HUES48 (cell line): ENCODE measurements at regions not wholly inside any gene's neighbourhood (a gene's known extent, or its start where the extent isn't known, plus 50 kb on each side); places are given as distances from the start of the nearest gene placed in this dataset.
"Not testable (repeated sequence)": the region's sequence is repeated elsewhere in the genome, so short reads cannot be mapped to it uniquely, and the experiment has no call there.

Experiments
- H3K27ac ChIP-seq: one replicate; pipeline ENCODE4 v1.7.0; 2013; ENCODE audit warnings: low read depth, low read length, inconsistent platforms
- H3K27me3 ChIP-seq: 2 replicates; pipeline ENCODE4 v1.6.1; 2013; ENCODE audit warnings: mild to moderate bottlenecking, low read length; ENCODE audit not compliant: control insufficient read depth, insufficient read depth
- H3K36me3 ChIP-seq: 2 replicates; pipeline ENCODE4 v1.6.1; 2013; ENCODE audit warnings: low read length; ENCODE audit not compliant: control insufficient read depth, insufficient read depth
- H3K4me1 ChIP-seq: 2 replicates; pipeline ENCODE4 v1.6.1; 2013; ENCODE audit warnings: mild to moderate bottlenecking, low read length; ENCODE audit not compliant: control insufficient read depth, insufficient read depth
- H3K4me3 ChIP-seq: 2 replicates; pipeline ENCODE4 v1.5.1; 2013; ENCODE audit warnings: mild to moderate bottlenecking, low read depth, low read length
- H3K9ac ChIP-seq: 2 replicates; pipeline ENCODE4 v1.6.1; 2013; ENCODE audit warnings: mild to moderate bottlenecking, low read depth, low read length, moderate library complexity
- H3K9me3 ChIP-seq: 2 replicates; pipeline ENCODE4 v1.6.1; 2013; ENCODE audit warnings: low read length; ENCODE audit not compliant: control insufficient read depth, insufficient read depth

DNA sequence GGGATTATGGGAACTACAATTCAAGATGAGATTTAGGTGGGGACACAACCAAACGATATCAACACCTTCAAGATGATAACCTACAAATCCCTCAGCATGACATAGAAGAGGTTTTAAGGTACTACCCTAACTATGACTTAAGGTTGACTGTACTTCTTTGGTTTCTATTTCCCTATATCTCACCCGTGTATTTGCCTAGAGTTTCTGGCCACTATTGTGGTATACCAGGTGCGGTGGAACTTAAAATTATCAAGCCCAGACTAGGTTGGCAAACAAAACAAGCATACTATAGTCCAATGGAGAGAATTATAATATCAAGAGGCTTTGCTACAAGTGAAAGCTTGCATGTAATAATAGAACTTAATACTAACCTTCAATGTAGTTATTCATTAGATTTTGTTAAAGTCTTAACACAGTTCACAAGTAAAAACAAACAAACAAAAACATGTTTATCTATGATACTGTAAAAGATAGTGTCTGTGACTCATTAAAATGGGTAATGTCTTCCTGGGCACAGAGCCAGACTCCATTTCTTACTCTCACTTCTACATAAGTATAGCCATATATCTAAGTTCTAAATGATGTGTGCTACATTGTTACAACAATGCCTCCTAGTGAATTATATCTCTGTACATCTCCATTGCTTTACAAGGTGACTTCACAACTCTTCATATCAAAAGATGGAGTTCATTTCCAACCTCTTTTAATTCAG lies 479.1 kb downstream of the ZBBX start:
- Histone ChIP-seq H3K9ac (no peak overlapping the region), H3K27ac (no peak overlapping the region), H3K27me3 (no peaks in the 10 kb centered on the region), H3K36me3 (no peaks in the 10 kb centered on the region), H3K4me1 (no peaks in the 10 kb centered on the region), H3K9me3 (no peaks in the 10 kb centered on the region), H3K4me3 (no peak overlapping the region)

DNA sequence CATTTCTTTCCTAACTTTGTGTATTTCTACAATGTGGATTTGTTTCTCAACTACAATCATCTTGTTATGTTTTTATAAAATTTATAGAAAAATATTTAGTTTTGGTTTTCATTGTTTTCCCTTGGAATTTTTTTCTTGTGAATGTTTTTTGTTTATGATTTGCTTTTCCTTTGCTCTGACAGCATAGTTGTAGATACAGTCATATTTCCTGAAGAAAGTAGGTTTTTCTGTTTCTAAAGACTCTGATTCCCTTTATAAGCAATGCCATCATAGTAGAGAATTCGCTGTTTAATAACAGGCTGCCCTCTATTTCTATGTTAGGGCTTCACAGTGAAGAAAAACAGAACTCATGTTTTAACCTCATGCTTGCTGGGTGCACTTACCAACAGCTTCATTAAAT lies 482.3 kb downstream of the ZBBX start:
- Histone ChIP-seq H3K9ac (no peak overlapping the region), H3K27ac (no peak overlapping the region), H3K27me3 (no peaks in the 10 kb centered on the region), H3K4me3 (no peak overlapping the region), H3K36me3 (no peaks in the 10 kb centered on the region), H3K4me1 (no peaks in the 10 kb centered on the region), H3K9me3 (no peaks in the 10 kb centered on the region)

DNA sequence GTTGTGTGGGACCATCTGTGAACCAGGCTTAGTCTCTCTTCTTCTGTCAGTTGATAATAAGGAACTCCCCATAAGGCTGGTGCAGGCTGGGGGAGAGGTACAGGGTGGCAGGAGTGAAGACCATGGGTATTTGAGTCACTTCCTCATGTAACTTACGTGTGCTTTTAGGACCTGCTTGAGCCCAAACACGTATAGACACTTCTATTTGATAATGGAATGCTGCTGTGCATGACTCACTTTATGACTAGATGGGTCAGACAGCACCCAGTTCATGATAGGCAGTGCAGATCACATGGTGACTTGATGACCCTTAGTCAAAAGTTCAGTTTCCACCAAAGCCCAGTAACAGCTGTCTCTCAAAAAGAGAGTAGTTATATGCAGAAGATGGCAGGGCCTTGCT lies 490.9 kb downstream of the ZBBX start:
- Histone ChIP-seq H3K9me3 (no peaks in the 10 kb centered on the region), H3K9ac (no peak overlapping the region), H3K36me3 (no peaks in the 10 kb centered on the region), H3K27me3 (no peaks in the 10 kb centered on the region), H3K4me1 (no peaks in the 10 kb centered on the region), H3K27ac (no peak overlapping the region), H3K4me3 (no peak overlapping the region)

DNA sequence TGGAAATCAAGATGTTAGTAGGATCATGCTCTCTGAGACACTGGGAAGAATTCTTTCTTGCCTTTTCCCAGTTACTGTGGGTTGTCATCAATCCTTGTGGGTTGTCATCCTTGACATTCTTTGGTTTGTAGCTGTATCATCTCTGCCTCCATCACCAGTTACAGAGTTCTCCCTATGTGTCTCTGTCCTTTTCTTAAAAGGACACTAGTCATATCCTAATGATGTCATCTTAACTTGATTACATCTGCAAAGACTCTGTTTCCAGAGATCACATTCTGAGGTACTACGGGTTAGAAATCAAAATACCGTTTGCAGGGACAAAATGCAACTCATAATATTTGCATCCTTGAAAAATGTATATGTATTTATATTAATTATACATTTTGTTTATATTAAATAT lies 500.4 kb downstream of the ZBBX start:
- H3K36me3 ChIP-seq: no peaks in the 10 kb centered on the region

DNA sequence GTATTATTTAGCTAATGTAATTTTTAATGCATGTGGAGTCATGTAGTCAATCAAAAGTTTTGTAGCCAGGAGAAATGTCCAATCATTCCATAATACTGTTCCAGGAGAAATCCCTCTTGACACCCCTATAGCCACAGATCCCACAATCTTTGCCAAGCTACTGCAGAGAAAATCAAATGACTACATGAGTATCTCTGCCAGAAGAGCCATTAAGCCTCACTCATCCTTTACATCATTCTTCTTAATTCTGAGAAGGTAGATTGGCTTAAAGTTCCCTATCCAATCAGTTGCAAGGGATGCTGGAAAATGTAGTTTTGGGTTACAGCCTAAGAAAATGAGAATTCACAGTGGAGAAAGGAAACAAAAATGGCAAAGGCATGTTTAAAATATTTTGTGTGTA lies 502.1 kb downstream of the ZBBX start:
- H3K36me3 ChIP-seq: no peaks in the 10 kb centered on the region
- no peak overlapping the region for H3K4me3 ChIP-seq
- H3K27me3 ChIP-seq: no peaks in the 10 kb centered on the region
- no peak overlapping the region for H3K27ac ChIP-seq
- H3K9me3 ChIP-seq: no peaks in the 10 kb centered on the region
- no peaks in the 10 kb centered on the region for H3K4me1 ChIP-seq
- H3K9ac ChIP-seq: no peak overlapping the region

More for the DNA sequence above, 500.4 kb downstream of the ZBBX start:
- H3K9me3 ChIP-seq: no peaks in the 10 kb centered on the region
- H3K4me3 ChIP-seq: no peak overlapping the region
- H3K27ac ChIP-seq: no peak overlapping the region
- H3K4me1 ChIP-seq: no peaks in the 10 kb centered on the region
- H3K9ac ChIP-seq: no peak overlapping the region
- no peaks in the 10 kb centered on the region for H3K27me3 ChIP-seq

DNA sequence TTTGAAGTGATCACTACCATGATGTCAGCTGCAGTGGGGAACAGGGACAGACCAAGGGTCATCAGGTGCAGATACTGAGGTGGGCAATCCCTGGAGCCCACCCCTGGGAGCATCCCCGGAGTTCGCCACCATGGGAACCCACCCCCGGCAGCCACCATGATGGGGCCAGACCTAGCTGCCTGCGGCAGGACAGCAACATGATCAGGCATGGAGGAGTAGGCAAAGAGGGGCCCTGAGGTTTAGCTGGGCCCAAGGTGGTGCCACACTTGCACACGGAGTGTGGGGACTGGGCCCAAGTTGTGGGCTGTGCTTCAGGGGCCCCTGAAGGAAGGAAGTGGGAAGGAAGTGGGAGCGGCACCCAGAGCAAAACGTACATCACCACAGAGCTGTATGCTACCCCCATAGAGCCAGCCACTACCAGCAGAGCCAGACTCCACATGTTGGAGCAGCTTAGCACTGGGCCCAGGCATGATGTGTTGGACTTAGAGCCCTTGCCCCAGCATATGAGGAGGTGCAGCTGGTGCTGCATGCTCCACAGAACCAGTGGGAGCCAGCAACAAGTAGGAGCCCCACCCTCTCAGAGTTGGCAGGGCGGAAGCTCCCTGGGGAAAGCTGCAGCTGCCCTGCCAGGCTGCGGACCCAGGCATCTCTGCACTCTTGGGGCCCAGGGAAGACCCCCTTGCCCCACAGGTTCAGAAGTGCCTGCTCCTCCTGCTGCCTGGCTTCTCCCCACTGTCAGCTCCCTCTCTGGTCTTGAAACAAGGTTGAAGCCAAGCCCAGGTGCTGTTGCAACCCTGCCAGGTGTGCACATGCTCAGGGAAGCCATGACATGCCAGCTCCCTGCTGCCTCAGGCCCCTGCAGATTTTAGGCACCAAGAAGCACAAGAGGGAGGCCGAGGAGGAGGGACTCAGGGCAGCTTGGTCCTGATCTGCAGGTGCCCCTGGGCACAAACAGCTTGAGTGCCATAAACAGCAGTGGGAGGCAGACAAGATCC lies 515.3 kb downstream of the ZBBX start:
- no peak overlapping the region for H3K4me3 ChIP-seq
- H3K9me3 ChIP-seq: no peaks in the 10 kb centered on the region; the same call in 1 of the 2 replicates
- no peaks in the 10 kb centered on the region for H3K4me1 ChIP-seq
- H3K9ac ChIP-seq: no peak overlapping the region
- no peak overlapping the region for H3K27ac ChIP-seq
- H3K36me3 ChIP-seq: no peaks in the 10 kb centered on the region
- no peaks in the 10 kb centered on the region for H3K27me3 ChIP-seq

DNA sequence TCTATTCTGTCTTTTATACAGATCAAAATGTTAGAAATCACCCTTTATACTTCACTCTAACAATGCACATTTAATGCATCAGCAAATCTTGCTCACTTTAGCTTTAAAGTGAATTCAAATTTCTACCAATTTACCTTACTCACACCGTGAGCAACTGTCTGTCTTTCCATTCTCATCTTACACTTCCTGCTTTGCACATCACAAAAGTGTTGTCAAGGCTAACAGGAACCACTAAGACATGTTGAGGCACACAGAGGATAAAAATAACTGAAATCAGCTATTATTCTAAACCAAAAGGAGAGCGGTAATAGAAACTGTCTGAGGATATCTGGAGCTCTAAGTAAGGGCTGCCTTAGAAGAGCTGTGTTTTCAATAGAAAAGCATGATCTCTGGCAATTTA lies 519.9 kb downstream of the ZBBX start:
- H3K9me3 ChIP-seq: no peaks in the 10 kb centered on the region; the same call in 1 of the 2 replicates
- H3K36me3 ChIP-seq: no peaks in the 10 kb centered on the region
- no peak overlapping the region for H3K9ac ChIP-seq
- no peaks in the 10 kb centered on the region for H3K4me1 ChIP-seq
- H3K4me3 ChIP-seq: no peak overlapping the region
- H3K27me3 ChIP-seq: no peaks in the 10 kb centered on the region
- H3K27ac ChIP-seq: no peak overlapping the region

DNA sequence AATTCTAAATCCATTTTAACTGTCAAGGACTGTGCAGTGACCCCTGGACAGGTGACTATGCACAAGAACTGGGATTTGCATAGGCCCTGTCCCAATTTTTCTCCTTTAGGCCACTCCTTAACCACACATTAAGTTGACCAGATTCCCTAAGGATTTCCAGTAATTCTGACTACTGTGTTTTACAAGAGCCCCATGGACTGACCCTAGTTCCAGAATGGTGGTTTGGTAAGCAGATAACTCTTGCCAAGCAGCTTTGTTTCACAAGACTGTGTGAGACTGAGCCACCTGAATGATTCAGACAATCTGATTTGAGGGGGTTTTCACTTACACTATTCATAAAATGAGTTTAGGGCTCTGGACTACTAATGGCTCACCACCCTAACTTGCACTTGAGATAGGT lies 535.8 kb downstream of the ZBBX start:
- Histone ChIP-seq H3K36me3 (no peaks in the 10 kb centered on the region), H3K9ac (no peak overlapping the region), H3K9me3 (no peaks in the 10 kb centered on the region), H3K27me3 (no peaks in the 10 kb centered on the region), H3K27ac (no peak overlapping the region), H3K4me3 (no peak overlapping the region), H3K4me1 (no peaks in the 10 kb centered on the region)

DNA sequence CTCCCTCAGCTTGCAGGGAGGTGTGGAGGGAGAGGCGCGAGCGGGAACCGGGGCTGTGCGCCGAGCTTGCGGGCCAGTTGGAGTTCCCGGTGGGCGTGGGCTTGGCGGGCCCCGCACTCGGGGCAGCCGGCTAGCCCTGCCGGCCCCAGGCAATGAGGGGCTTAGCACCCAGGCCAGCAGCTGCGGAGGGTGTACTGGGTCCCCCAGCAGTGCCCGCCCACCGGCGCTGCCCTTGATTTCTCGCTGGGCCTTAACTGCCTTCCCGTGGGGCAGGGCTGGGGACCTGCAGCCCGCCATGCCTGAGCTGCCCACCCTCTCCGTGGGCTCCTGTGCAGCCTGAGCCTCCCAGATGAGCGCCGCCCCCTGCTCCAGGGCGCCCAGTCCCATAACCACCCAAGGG lies 537.3 kb downstream of the ZBBX start:
- not testable (repeated sequence) for H3K36me3 ChIP-seq, H3K27ac ChIP-seq, H3K27me3 ChIP-seq

DNA sequence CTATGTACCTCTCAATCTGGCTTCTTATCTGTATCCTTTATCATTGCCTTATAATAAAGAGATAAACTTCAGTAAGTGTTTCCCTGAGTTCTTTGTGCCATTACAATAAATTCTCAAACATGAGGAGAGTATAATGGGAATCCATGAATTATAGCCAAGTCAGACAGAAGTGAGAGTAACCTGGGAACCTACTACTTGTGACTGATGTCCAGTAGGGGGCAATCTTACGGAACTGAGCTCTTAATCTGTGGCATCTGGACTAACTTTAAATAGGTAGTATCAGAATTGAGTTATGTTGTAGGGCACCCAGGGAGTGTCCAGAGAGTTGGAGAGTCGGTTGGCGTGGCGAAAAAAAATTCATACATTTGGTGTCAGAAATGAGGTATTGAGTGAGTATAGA lies 542.6 kb downstream of the ZBBX start:
- Histone ChIP-seq H3K4me1 (no peaks in the 10 kb centered on the region), H3K27me3 (no peaks in the 10 kb centered on the region), H3K4me3 (no peak overlapping the region), H3K9me3 (no peaks in the 10 kb centered on the region), H3K9ac (no peak overlapping the region), H3K36me3 (no peaks in the 10 kb centered on the region), H3K27ac (no peak overlapping the region)

More for the DNA sequence above, 537.3 kb downstream of the ZBBX start:
- H3K9me3 ChIP-seq, H3K9ac ChIP-seq, H3K4me1 ChIP-seq, H3K4me3 ChIP-seq: not testable (repeated sequence)

DNA sequence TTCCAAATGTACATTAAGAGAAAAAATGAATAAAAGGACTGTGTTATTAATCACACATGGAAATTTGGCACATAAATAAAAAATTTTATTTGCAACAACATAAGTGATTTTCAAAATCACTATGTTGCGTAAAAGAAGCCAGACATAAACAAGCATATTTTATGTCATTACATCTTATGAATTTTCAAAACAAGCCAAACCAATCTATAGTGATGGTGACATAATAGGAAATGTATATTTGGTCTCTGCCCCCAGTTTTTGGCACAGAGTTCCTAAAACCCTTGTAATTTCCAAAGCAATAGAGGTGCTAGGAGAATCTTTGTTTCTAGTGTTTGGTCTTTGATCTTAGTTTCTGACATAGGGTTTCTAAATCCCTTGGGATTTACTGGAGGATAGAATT lies 543.3 kb downstream of the ZBBX start:
- Histone ChIP-seq H3K9me3 (no peaks in the 10 kb centered on the region), H3K9ac (no peak overlapping the region), H3K4me1 (no peaks in the 10 kb centered on the region), H3K36me3 (no peaks in the 10 kb centered on the region), H3K27ac (no peak overlapping the region), H3K4me3 (no peak overlapping the region), H3K27me3 (no peaks in the 10 kb centered on the region)
